ENCODE measurements at regions not wholly inside any gene's neighbourhood (a gene's known extent, or its start where the extent isn't known, plus 50 kb on each side); places are given as distances from the start of the nearest gene placed in this dataset.

DNA sequence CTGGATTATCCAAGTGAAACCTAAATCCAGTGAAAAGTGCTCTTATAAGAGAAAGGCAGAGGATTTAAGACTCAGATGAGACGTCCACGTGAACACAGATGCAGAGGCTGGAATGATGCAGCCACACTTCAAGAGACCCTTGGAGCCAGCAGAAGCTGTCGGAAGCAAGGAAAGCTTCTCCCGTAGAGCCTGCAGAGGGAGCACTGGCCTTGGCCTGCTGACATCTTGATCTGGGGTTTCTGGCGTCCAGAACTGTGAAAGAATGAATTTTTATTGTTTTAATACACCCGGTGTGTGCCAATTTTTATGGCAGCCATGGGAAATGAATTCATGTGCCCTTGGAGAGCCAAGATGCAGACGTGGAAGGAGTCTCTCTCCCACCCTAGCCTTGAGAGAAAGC lies 407.0 kb upstream of the B3GAT1 start:
- no peak overlapping the region for H3K4me3 ChIP-seq
- no peaks in the 10 kb centered on the region for H3K4me1 ChIP-seq
- no peaks in the 10 kb centered on the region for H3K9me3 ChIP-seq
- H3K27me3 ChIP-seq = peaks cover 3 to 30% of the 10 kb centered on the region in 2 donors
- intact Hi-C loops (cut with DNase I) = no loop called here
- no peaks in the 10 kb centered on the region for H3K36me3 ChIP-seq
- no peak overlapping the region for H3K27ac ChIP-seq
- ATAC-seq = no peak
- TF ChIP-seq, protein P1, sequence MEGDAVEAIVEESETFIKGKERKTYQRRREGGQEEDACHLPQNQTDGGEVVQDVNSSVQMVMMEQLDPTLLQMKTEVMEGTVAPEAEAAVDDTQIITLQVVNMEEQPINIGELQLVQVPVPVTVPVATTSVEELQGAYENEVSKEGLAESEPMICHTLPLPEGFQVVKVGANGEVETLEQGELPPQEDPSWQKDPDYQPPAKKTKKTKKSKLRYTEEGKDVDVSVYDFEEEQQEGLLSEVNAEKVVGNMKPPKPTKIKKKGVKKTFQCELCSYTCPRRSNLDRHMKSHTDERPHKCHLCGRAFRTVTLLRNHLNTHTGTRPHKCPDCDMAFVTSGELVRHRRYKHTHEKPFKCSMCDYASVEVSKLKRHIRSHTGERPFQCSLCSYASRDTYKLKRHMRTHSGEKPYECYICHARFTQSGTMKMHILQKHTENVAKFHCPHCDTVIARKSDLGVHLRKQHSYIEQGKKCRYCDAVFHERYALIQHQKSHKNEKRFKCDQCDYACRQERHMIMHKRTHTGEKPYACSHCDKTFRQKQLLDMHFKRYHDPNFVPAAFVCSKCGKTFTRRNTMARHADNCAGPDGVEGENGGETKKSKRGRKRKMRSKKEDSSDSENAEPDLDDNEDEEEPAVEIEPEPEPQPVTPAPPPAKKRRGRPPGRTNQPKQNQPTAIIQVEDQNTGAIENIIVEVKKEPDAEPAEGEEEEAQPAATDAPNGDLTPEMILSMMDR (IDR thresholded peaks at IDR 0.05) = no peak
- DNase-seq = peak in 2 of 4 donors; percentile 16 to 25

DNA sequence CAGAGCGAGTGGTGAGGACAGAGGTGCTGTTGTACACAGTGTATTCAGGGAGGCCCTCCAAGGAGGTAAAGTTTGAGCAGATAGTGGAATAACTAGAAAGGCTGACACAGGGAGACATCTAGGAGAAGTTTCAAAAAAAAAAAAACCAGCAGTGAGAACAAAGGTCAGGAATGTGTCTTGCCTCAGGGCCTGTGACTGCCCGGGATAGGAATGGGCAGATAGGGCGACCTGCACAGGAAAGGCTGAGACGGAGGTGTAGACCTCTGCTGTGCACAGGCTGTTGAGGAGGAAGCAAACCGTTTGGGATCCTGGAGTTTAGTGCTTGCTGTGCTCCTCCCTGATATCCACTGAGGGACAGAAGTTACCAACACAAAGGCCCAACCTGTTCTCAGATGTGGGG lies 406.5 kb upstream of the B3GAT1 start:
- Histone ChIP-seq H3K36me3 (no peaks in the 10 kb centered on the region), H3K4me3 (no peak overlapping the region), H3K4me1 (no peaks in the 10 kb centered on the region), H3K9me3 (no peaks in the 10 kb centered on the region), H3K27me3 (peaks cover 3 to 28% of the 10 kb centered on the region in 2 donors), H3K27ac (no peak overlapping the region)
- intact Hi-C loops (cut with DNase I) = no loop called here
- DNase-seq (no peak), ATAC-seq (no peak)
- TF ChIP-seq, protein P1 (IDR thresholded peaks at IDR 0.05) = no peak

DNA sequence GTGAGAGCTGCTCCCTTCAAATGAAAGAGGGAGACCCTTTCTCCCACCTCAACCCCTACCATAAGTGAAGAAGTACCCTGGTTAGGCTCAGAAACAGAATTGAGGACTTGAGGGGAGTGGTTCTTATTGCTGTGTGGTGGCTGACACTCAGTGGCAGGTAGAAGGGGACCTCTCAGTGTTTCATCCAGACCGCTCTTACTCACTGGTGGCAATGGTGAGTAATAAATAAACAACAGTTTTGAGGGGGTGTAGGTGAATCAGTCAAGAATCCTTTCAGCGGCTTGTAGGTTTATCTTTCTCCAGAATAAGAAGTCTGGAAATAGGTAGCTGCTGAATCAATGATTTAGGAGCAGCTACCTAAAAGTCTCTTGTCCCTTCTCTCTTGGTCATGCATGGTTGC lies 403.4 kb upstream of the B3GAT1 start:
- Histone ChIP-seq H3K9me3 (no peaks in the 10 kb centered on the region), H3K4me3 (no peak overlapping the region), H3K36me3 (no peaks in the 10 kb centered on the region), H3K27ac (no peak overlapping the region), H3K4me1 (no peaks in the 10 kb centered on the region), H3K27me3 (peaks cover 3 to 19% of the 10 kb centered on the region in 2 donors)
- intact Hi-C loops (cut with DNase I) = no loop called here
- TF ChIP-seq, protein P1 (IDR thresholded peaks at IDR 0.05) = no peak
- DNase-seq (no peak), ATAC-seq (no peak)

DNA sequence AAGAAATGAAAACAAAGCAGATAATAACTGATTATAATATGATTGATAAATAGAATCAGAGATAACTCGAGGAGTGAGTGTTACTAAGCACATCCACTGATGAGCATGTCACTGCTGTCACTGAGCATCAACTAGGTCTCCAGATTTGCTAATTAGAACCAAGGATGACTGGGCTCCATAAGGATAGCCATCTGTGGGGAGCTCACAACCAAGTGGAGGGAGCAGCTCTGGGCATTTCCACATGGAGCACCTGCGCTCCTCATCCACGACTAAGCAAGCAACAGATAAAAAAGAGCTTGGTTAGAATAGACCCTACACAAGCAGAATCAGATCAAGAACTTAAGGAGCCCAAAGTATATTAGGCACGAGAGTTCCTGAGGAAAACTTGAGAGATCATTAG lies 396.0 kb upstream of the B3GAT1 start:
- DNase-seq (no peak), ATAC-seq (no peak)
- Histone ChIP-seq H3K27ac (no peak overlapping the region), H3K36me3 (no peaks in the 10 kb centered on the region), H3K4me3 (no peak overlapping the region), H3K4me1 (no peaks in the 10 kb centered on the region), H3K27me3 (peaks cover 0 to 17% of the 10 kb centered on the region in 2 donors), H3K9me3 (no peaks in the 10 kb centered on the region)
- intact Hi-C loops (cut with DNase I) = no loop called here
- TF ChIP-seq, protein P1 (IDR thresholded peaks at IDR 0.05) = no peak

DNA sequence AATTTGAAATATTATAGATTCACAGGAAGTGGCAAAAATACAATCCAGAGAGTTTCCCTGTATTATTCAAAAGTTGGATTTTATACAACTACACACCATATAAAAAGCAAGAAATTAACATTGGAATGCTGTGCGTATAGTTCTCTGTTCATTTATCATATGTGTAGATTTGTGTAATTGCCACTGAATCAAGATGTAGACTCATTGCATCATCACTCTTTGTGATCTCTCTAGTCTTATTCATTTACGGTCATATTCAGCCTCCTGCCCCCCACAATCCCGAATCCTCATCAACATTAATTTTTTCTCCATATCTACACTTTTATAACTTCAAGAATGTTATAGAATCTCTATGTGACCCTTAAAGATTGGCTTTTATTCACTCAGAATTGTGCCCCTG lies 390.6 kb upstream of the B3GAT1 start:
- Histone ChIP-seq H3K27me3 (peaks cover 0 to 45% of the 10 kb centered on the region in 2 donors), H3K27ac (no peak overlapping the region), H3K9me3 (no peaks in the 10 kb centered on the region), H3K4me1 (peaks cover 0 to 3% of the 10 kb centered on the region in 2 donors), H3K36me3 (no peaks in the 10 kb centered on the region), H3K4me3 (no peak overlapping the region)
- ATAC-seq (no peak), DNase-seq (no peak)
- intact Hi-C loops (cut with DNase I) = no loop called here
- TF ChIP-seq, protein P1 (IDR thresholded peaks at IDR 0.05) = no peak

Data from left lung (tissue), 4 donors.